H9 (cell line): ENCODE measurements at regions not wholly inside any gene's neighbourhood (a gene's known extent, or its start where the extent isn't known, plus 50 kb on each side); places are given as distances from the start of the nearest gene placed in this dataset.

ENCODE experiments used
- DNase-seq: peaks from one replicate; pipeline ENCODE4 v3.0.0-alpha.2; 2017
- H2AFZ ChIP-seq: one replicate; pipeline ENCODE4 v1.6.1; 2013; ENCODE audit warnings: mild to moderate bottlenecking, low read length, control low read depth, moderate library complexity
- H2AK5ac ChIP-seq: 2 replicates; pipeline ENCODE4 v1.6.1; 2013; ENCODE audit warnings: low read length, control low read depth, mixed read lengths; ENCODE audit not compliant: insufficient read length
- H2BK120ac ChIP-seq: one replicate; pipeline ENCODE4 v1.6.1; 2013; ENCODE audit warnings: low read depth, mild to moderate bottlenecking, low read length, control low read depth, inconsistent platforms; ENCODE audit not compliant: poor library complexity, severe bottlenecking
- H2BK12ac ChIP-seq: 2 replicates; pipeline ENCODE4 v1.6.1; 2013; ENCODE audit warnings: low read length, control low read depth, mixed read lengths, low read depth; ENCODE audit not compliant: insufficient read length
- H2BK15ac ChIP-seq: 2 replicates; pipeline ENCODE4 v1.6.1; 2013; ENCODE audit warnings: low read depth, low read length, control low read depth
- H2BK20ac ChIP-seq: one replicate; pipeline ENCODE4 v1.6.1; 2013; ENCODE audit warnings: low read depth, mild to moderate bottlenecking, low read length, control low read depth, inconsistent platforms; ENCODE audit not compliant: poor library complexity, severe bottlenecking
- H2BK5ac ChIP-seq: 2 replicates; pipeline ENCODE4 v1.6.1; 2013; ENCODE audit warnings: low read length, control low read depth, mixed read lengths; ENCODE audit not compliant: insufficient read length
- H3K14ac ChIP-seq: 2 replicates; pipeline ENCODE4 v1.6.1; 2013; ENCODE audit warnings: low read length, control low read depth; ENCODE audit not compliant: insufficient read depth
- H3K18ac ChIP-seq: 2 replicates; pipeline ENCODE4 v1.6.1; 2013; ENCODE audit warnings: low read depth, mild to moderate bottlenecking, mixed read lengths, low read length, control low read depth; ENCODE audit not compliant: insufficient read length
- H3K23ac ChIP-seq: 2 replicates; pipeline ENCODE4 v1.6.1; 2013; ENCODE audit warnings: low read length, control low read depth, mixed read lengths, low read depth; ENCODE audit not compliant: insufficient read length
- H3K23me2 ChIP-seq: 2 replicates; pipeline ENCODE4 v1.6.1; 2013; ENCODE audit warnings: low read depth, mild to moderate bottlenecking, mixed read lengths, low read length, control low read depth; ENCODE audit not compliant: insufficient read length, poor library complexity, severe bottlenecking
- H3K27ac ChIP-seq: 2 replicates; pipeline ENCODE4 v1.5.1; 2013; ENCODE audit warnings: low read length, control low read depth, mixed read lengths, low read depth; ENCODE audit not compliant: insufficient read length
- H3K27me3 ChIP-seq: 2 replicates; pipeline ENCODE4 v1.6.1; 2013; ENCODE audit warnings: low read length, control low read depth, inconsistent platforms; ENCODE audit not compliant: insufficient read depth
- H3K4ac ChIP-seq: 2 replicates; pipeline ENCODE4 v1.6.1; 2013; ENCODE audit warnings: low read depth, mild to moderate bottlenecking, control low read depth, inconsistent platforms, low read length, moderate library complexity
- H3K4me1 ChIP-seq: 2 replicates; pipeline ENCODE4 v1.6.1; 2013; ENCODE audit warnings: low read length, control low read depth, inconsistent platforms; ENCODE audit not compliant: insufficient read depth
- H3K4me2 ChIP-seq: 2 replicates; pipeline ENCODE4 v1.6.1; 2013; ENCODE audit warnings: low read length, control low read depth, mixed read lengths; ENCODE audit not compliant: insufficient read length, insufficient read depth
- H3K56ac ChIP-seq: 2 replicates; pipeline ENCODE4 v1.6.1; 2013; ENCODE audit warnings: low read depth, mild to moderate bottlenecking, mixed read lengths, low read length, control low read depth; ENCODE audit not compliant: insufficient read length
- H3K79me1 ChIP-seq: 2 replicates; pipeline ENCODE4 v1.6.1; 2013; ENCODE audit warnings: low read depth, mild to moderate bottlenecking, moderate library complexity, low read length, control low read depth, inconsistent platforms; ENCODE audit not compliant: insufficient read depth, poor library complexity, severe bottlenecking
- H3K79me2 ChIP-seq: 2 replicates; pipeline ENCODE4 v1.6.1; 2013; ENCODE audit warnings: low read length, control low read depth, inconsistent platforms; ENCODE audit not compliant: insufficient read depth
- H3K9ac ChIP-seq: 2 replicates; pipeline ENCODE4 v1.6.1; 2013; ENCODE audit warnings: low read length, control low read depth, mixed read lengths; ENCODE audit not compliant: insufficient read length; ENCODE audit errors: extremely low read depth
- H3K9me3 ChIP-seq: one replicate; pipeline ENCODE4 v1.6.1; 2013; ENCODE audit warnings: low read depth, low read length, inconsistent platforms; ENCODE audit not compliant: control insufficient read depth
- H3T11ph ChIP-seq: one replicate; pipeline ENCODE4 v1.6.1; 2013; ENCODE audit warnings: mild to moderate bottlenecking, low read length, control low read depth, inconsistent platforms
- H4K20me1 ChIP-seq: one replicate; pipeline ENCODE4 v1.6.1; 2013; ENCODE audit not compliant: control insufficient read depth, insufficient read length, insufficient read depth
- H4K5ac ChIP-seq: 2 replicates; pipeline ENCODE4 v1.6.1; 2013; ENCODE audit warnings: low read depth, mild to moderate bottlenecking, mixed read lengths, low read length, control low read depth; ENCODE audit not compliant: insufficient read length
- H4K8ac ChIP-seq: replicated peaks from 2 replicates; pipeline ENCODE4 v1.6.1; 2013; ENCODE audit warnings: low read length, control low read depth, mixed read lengths, low read depth; ENCODE audit not compliant: insufficient read length
- H4K91ac ChIP-seq: 2 replicates; pipeline ENCODE4 v1.6.1; 2013; ENCODE audit warnings: low read depth, mild to moderate bottlenecking, moderate library complexity, mixed read lengths, low read length, control low read depth; ENCODE audit not compliant: insufficient read length
- H3K27ac Mint-ChIP-seq, 3 experiments: 2 replicates in 2 of 3; 3 replicates in 1 of 3; pipeline ENCODE4 v1.8.0; 2020 to 2021; ENCODE audit warnings: mixed read lengths in 3 of 3, mild to moderate bottlenecking in 1 of 3, moderate library complexity in 1 of 3
- H3K27me3 Mint-ChIP-seq: 2 replicates; pipeline ENCODE4 v1.8.0; 2021; ENCODE audit warnings: low read depth, mild to moderate bottlenecking, moderate library complexity, mixed read lengths
- H3K36me3 Mint-ChIP-seq, 3 experiments: 2 replicates in 2 of 3; 3 replicates in 1 of 3; pipeline ENCODE4 v1.8.0; 2020 to 2021; ENCODE audit warnings: low read depth in 3 of 3, mixed read lengths in 3 of 3; ENCODE audit not compliant: insufficient read depth in 1 of 3
- H3K4me1 Mint-ChIP-seq, 2 experiments: 2 replicates each; pipeline ENCODE4 v1.8.0; 2020; ENCODE audit warnings: mixed read lengths in 2 of 2
- H3K4me3 Mint-ChIP-seq, 2 experiments: 2 replicates in 1 of 2; 3 replicates in 1 of 2; pipeline ENCODE4 v1.8.0; 2020 to 2021; ENCODE audit warnings: mild to moderate bottlenecking in 2 of 2, mixed read lengths in 2 of 2, moderate library complexity in 1 of 2
- H3K9me3 Mint-ChIP-seq, 2 experiments: 2 replicates in 1 of 2; 3 replicates in 1 of 2; pipeline ENCODE4 v1.8.0; 2020; ENCODE audit warnings: mild to moderate bottlenecking in 2 of 2, mixed read lengths in 2 of 2, moderate library complexity in 1 of 2
- WGBS: extraction: QIAGEN DNeasy Blood & Tissue Kit; methylation state at CpG from one replicate; pipeline ENCODE4 v1.1.7; 2013; ENCODE audit warnings: missing lambda C conversion rate, low lambda C conversion rate, mixed read lengths; ENCODE audit not compliant: insufficient read length; ENCODE audit errors: extremely low coverage; 5-methylcytosine and 5-hydroxymethylcytosine counted together
- TF ChIP-seq, protein P1 (sequence below): fragments of 200-600 bp; sonication (generic); conservative IDR thresholded peaks from 3 replicates; pipeline ENCODE4 v1.8.0; 2021; ENCODE audit warnings: antibody characterized with exemption, mild to moderate bottlenecking

DNA sequence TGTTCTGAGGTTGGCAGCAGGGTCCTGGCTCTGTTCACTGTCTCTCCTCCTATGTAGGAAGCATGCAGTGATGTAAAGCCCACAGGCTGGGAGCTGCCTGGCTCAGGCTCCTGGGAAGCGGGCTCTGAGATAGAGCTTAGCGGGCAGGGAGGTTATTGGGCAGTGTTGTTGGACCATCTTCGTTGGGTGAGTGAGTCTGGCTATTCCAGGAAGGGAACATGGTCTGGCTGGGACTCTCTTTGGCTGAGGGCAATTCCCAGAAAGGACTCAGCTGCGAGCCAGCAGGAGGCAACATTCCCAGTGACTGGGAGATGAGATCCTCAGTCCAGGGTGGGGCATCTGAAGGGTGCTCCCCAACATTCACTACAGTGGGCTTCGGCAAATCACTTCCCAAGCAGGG lies 96.2 kb downstream of the CCDC185 start:
- Mint-ChIP-seq H3K4me1 (peaks cover 21 to 24% of the 10 kb centered on the region in 2 experiments), H3K36me3 (no peaks in the 10 kb centered on the region), H3K27me3 (peaks cover 2% of the 10 kb centered on the region), H3K4me3 (no peak overlapping the region), H3K27ac (peak overlapping the region in 1 of 3 experiments; percentile 31; a peak in 1 of 7 replicates), H3K9me3 (peaks cover 0 to 2% of the 10 kb centered on the region in 2 experiments; a peak in 1 of 5 replicates)
- no peaks in the 10 kb centered on the region for H3K27me3 ChIP-seq
- no peaks in the 10 kb centered on the region for H3K9me3 ChIP-seq
- peaks cover 6% of the 10 kb centered on the region for H3K4me1 ChIP-seq
- no peak overlapping the region for H3K18ac ChIP-seq
- no peak for DNase-seq
- no peak overlapping the region for H2BK15ac ChIP-seq
- H4K5ac ChIP-seq, result no peak overlapping the region
- no peak overlapping the region for H2BK12ac ChIP-seq
- no peak overlapping the region for H3K23ac ChIP-seq
- H3K9ac ChIP-seq, result no peak overlapping the region
- H3K23me2 ChIP-seq, result no peaks in the 10 kb centered on the region
- H4K91ac ChIP-seq, result no peak overlapping the region
- H4K8ac ChIP-seq, result no peak overlapping the region
- no peak overlapping the region for H2BK120ac ChIP-seq
- no peak overlapping the region for H3K27ac ChIP-seq
- H3K14ac ChIP-seq, result no peak overlapping the region
- H3K56ac ChIP-seq, result no peak overlapping the region
- H2BK20ac ChIP-seq, result no peak overlapping the region
- no peak overlapping the region for H3K4ac ChIP-seq
- H4K20me1 ChIP-seq, result no peaks in the 10 kb centered on the region
- H3K79me1 ChIP-seq, result no peaks in the 10 kb centered on the region
- H3K79me2 ChIP-seq, result no peaks in the 10 kb centered on the region
- H3K4me2 ChIP-seq, result no peak overlapping the region
- H3T11ph ChIP-seq, result no peak overlapping the region
- no CpG with 5 or more reads among the region's 5 CpGs for WGBS
- no peak overlapping the region for H2BK5ac ChIP-seq
- no peak overlapping the region for H2AK5ac ChIP-seq
- TF ChIP-seq, protein P1, sequence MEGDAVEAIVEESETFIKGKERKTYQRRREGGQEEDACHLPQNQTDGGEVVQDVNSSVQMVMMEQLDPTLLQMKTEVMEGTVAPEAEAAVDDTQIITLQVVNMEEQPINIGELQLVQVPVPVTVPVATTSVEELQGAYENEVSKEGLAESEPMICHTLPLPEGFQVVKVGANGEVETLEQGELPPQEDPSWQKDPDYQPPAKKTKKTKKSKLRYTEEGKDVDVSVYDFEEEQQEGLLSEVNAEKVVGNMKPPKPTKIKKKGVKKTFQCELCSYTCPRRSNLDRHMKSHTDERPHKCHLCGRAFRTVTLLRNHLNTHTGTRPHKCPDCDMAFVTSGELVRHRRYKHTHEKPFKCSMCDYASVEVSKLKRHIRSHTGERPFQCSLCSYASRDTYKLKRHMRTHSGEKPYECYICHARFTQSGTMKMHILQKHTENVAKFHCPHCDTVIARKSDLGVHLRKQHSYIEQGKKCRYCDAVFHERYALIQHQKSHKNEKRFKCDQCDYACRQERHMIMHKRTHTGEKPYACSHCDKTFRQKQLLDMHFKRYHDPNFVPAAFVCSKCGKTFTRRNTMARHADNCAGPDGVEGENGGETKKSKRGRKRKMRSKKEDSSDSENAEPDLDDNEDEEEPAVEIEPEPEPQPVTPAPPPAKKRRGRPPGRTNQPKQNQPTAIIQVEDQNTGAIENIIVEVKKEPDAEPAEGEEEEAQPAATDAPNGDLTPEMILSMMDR, result no peak
- no peak overlapping the region for H2AFZ ChIP-seq
